SK-N-SH (cell line): ENCODE measurements at regions not wholly inside any gene's neighbourhood (a gene's known extent, or its start where the extent isn't known, plus 50 kb on each side); places are given as distances from the start of the nearest gene placed in this dataset.

Experiments
- CTCF ChIA-PET: fragments of 300-600, 350-600 bp; formaldehyde crosslinking; extraction: SDS; loops from one replicate; lab custom pipeline; 2021; lab: Yijun Ruan, JAX
- POLR2A ChIA-PET: fragments of 350-600 bp; sonication (Branson Sonifier 250); formaldehyde crosslinking; extraction: SDS; loops from one replicate; lab custom pipeline; 2020; ENCODE audit warnings: antibody characterized with exemption, inconsistent platforms; lab: Yijun Ruan, JAX
- DNase-seq: peaks from one replicate; pipeline ENCODE4 v3.0.0; 2012
- H2AFZ ChIP-seq: fragments of 200-600 bp; sonication (generic); 2 replicates; pipeline ENCODE4 v1.8.1; 2016; ENCODE audit warnings: antibody characterized with exemption, mild to moderate bottlenecking, low read depth
- H3F3A ChIP-seq: fragments of 200-600 bp; sonication (generic); replicated peaks from 2 replicates; pipeline ENCODE3; 2016; ENCODE audit warnings: antibody characterized with exemption, mild to moderate bottlenecking; ENCODE audit not compliant: insufficient read depth
- H3K27ac ChIP-seq, 2 experiments: fragments of 200-500 bp in 1 of 2; fragments of 200-600 bp in 1 of 2; sonication (Bioruptor generic) in 1 of 2; sonication (generic), shearing (Covaris generic) in 1 of 2; 2 replicates each; pipeline versions ENCODE4 v1.5.1 to v1.6.1; 2014 to 2016; ENCODE audit warnings: low read depth in 2 of 2, inconsistent platforms in 1 of 2, low read length in 1 of 2, mild to moderate bottlenecking in 1 of 2, mixed read lengths in 1 of 2
- H3K27me3 ChIP-seq: fragments of 200-600 bp; sonication (generic), shearing (Covaris generic); 2 replicates; pipeline ENCODE4 v1.6.1; 2016; ENCODE audit warnings: mixed run types; ENCODE audit not compliant: insufficient read depth
- H3K36me3 ChIP-seq, 2 experiments: fragments of 200-500 bp in 1 of 2; fragments of 200-600 bp in 1 of 2; sonication (Bioruptor generic) in 1 of 2; sonication (generic) in 1 of 2; replicated peaks in 1 of 2; 2 replicates each; pipeline versions ENCODE3 to v1.5.1; 2014 to 2016; ENCODE audit warnings: low read length in 1 of 2, mild to moderate bottlenecking in 1 of 2; ENCODE audit not compliant: insufficient read depth in 2 of 2, control insufficient read depth in 1 of 2
- H3K4me1 ChIP-seq, 2 experiments: fragments of 200-500 bp in 1 of 2; fragments of 200-600 bp in 1 of 2; sonication (Bioruptor generic) in 1 of 2; sonication (generic), shearing (Covaris generic) in 1 of 2; 2 replicates each; pipeline versions ENCODE4 v1.5.1 to v1.6.1; 2014 to 2016; ENCODE audit warnings: low read depth in 1 of 2, low read length in 1 of 2, mixed run types in 1 of 2; ENCODE audit not compliant: insufficient read depth in 2 of 2, control insufficient read depth in 1 of 2
- H3K4me2 ChIP-seq: fragments of 200-600 bp; sonication (generic), shearing (Covaris generic); 2 replicates; pipeline ENCODE4 v1.6.1; 2017; ENCODE audit warnings: mixed run types
- H3K4me3 ChIP-seq, 2 experiments: fragments of 200-500 bp in 1 of 2; fragments of 200-600 bp in 1 of 2; sonication (Bioruptor generic) in 1 of 2; sonication (generic), shearing (Covaris generic) in 1 of 2; 2 replicates each; pipeline versions ENCODE4 v1.5.1 to v1.8.1; 2014 to 2016; ENCODE audit warnings: low read depth in 2 of 2, inconsistent platforms in 1 of 2, low read length in 1 of 2, mild to moderate bottlenecking in 1 of 2, mixed read lengths in 1 of 2, moderate library complexity in 1 of 2
- H3K79me2 ChIP-seq: fragments of 200-600 bp; sonication (generic); 2 replicates; pipeline ENCODE4 v1.8.1; 2017; ENCODE audit warnings: mild to moderate bottlenecking; ENCODE audit not compliant: insufficient read depth
- H3K9ac ChIP-seq: fragments of 200-600 bp; sonication (generic); 2 replicates; pipeline ENCODE4 v1.6.1; 2017; ENCODE audit warnings: mixed run types
- H3K9me2 ChIP-seq: fragments of 200-600 bp; sonication (generic); 2 replicates; pipeline ENCODE4 v1.6.1; 2017; ENCODE audit warnings: mixed run types
- H3K9me3 ChIP-seq: fragments of 200-600 bp; sonication (generic); 2 replicates; pipeline ENCODE4 v1.6.1; 2017; ENCODE audit warnings: mixed run types, mild to moderate bottlenecking, moderate library complexity
- H4K20me1 ChIP-seq: fragments of 200-600 bp; sonication (generic); 2 replicates; pipeline ENCODE4 v1.6.1; 2017; ENCODE audit warnings: mild to moderate bottlenecking, mixed run types; ENCODE audit not compliant: insufficient read depth
- ELF1 ChIP-seq: IDR thresholded peaks from 2 replicates; pipeline ENCODE4 v1.4.0; 2012
- GABPA ChIP-seq: IDR thresholded peaks from 2 replicates; pipeline ENCODE4 v1.4.0; 2012; ENCODE audit warnings: low read depth, mild to moderate bottlenecking
- GATA2 ChIP-seq: sonication (generic); formaldehyde crosslinking; IDR thresholded peaks from 2 replicates; pipeline ENCODE4 v1.5.0; 2020; ENCODE audit warnings: mild to moderate bottlenecking, missing genetic modification reagents
- IRF3 ChIP-seq: fragments of 150-350 bp; IDR thresholded peaks from 2 replicates; pipeline ENCODE4 v1.6.1; 2016; ENCODE audit warnings: mild to moderate bottlenecking, low read depth, low read length
- PBX3 ChIP-seq: IDR thresholded peaks from 2 replicates; pipeline ENCODE4; 2012
- RXRA ChIP-seq: IDR thresholded peaks from 2 replicates; pipeline ENCODE4 v1.4.0; 2012; ENCODE audit warnings: low read depth, mild to moderate bottlenecking, borderline replicate concordance
- TAF1 ChIP-seq: IDR thresholded peaks from 2 replicates; pipeline ENCODE4 v1.6.1; 2012; ENCODE audit warnings: low read depth, mild to moderate bottlenecking, low read length, moderate library complexity, borderline replicate concordance
- WGBS: methylation state at CpG from one replicate; pipeline ENCODE4 v1.1.6; 2017; ENCODE audit warnings: low lambda C conversion rate; 5-methylcytosine and 5-hydroxymethylcytosine counted together
- TF ChIP-seq, protein P1 (sequence below): fragments of 150-350 bp; IDR thresholded peaks from 2 replicates; pipeline ENCODE4 v1.6.1; 2017; ENCODE audit warnings: antibody characterized with exemption, low read length, low read depth, borderline replicate concordance

- TF ChIP-seq, protein P1, sequence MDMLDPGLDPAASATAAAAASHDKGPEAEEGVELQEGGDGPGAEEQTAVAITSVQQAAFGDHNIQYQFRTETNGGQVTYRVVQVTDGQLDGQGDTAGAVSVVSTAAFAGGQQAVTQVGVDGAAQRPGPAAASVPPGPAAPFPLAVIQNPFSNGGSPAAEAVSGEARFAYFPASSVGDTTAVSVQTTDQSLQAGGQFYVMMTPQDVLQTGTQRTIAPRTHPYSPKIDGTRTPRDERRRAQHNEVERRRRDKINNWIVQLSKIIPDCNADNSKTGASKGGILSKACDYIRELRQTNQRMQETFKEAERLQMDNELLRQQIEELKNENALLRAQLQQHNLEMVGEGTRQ = no peak
- TF ChIP-seq PBX3 = no peak
- no peak for TF ChIP-seq IRF3
- no peak for TF ChIP-seq RXRA
- TF ChIP-seq, all 33 proteins: peak for 0
Observed at GRCh38 chr7:88545663-88546062, 213.8 kb upstream of the ZNF804B start (continued).

DNA sequence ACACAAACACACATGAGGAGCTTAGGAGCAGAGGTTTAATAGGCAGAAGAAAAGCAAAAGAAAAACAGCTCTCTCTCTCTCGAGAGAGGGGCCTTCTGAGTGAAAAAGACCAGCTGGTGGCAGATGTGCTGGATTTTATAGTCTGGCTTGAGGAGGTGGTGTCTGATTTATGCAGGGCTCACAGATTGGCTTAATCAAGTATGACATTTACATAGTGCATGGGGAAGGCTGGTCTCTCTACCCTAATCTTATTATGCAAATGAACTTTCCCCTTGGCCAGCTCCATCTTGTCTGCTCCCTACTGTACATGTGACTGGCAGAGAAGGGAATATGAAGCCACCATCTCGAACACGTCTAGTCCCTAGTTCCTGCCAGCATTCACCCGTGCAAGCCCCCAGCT lies 219.5 kb upstream of the ZNF804B start:
- no peaks in the 10 kb centered on the region for H3K9me2 ChIP-seq
- no peaks in the 10 kb centered on the region for H3K9me3 ChIP-seq
- TF ChIP-seq PBX3 = no peak
- no peak overlapping the region for H3K27ac ChIP-seq
- H3K4me1 ChIP-seq = no peaks in the 10 kb centered on the region
- H3K4me2 ChIP-seq = no peak overlapping the region
- H2AFZ ChIP-seq = no peak overlapping the region
- H3F3A ChIP-seq = no peaks in the 10 kb centered on the region
- ChIA-PET CTCF (no interaction called here), POLR2A (no interaction called here)
- H3K27me3 ChIP-seq = no peaks in the 10 kb centered on the region
- no peaks in the 10 kb centered on the region for H3K79me2 ChIP-seq
- H3K4me3 ChIP-seq = no peak overlapping the region
- DNase-seq = no peak
- H3K36me3 ChIP-seq = no peaks in the 10 kb centered on the region
- no peak overlapping the region for H3K9ac ChIP-seq
- no peaks in the 10 kb centered on the region for H4K20me1 ChIP-seq
- 20% methylated on average over 4 of the region's 4 CpGs for WGBS

GRCh38 chr7:88539518-88539917 lies 220.0 kb upstream of the ZNF804B start:
- Histone ChIP-seq H3K36me3 (no peaks in the 10 kb centered on the region), H3K4me3 (no peak overlapping the region), H2AFZ (no peak overlapping the region), H4K20me1 (no peaks in the 10 kb centered on the region), H3K27me3 (no peaks in the 10 kb centered on the region), H3K9me2 (no peaks in the 10 kb centered on the region), H3K4me2 (no peak overlapping the region), H3K4me1 (no peaks in the 10 kb centered on the region), H3K9me3 (no peaks in the 10 kb centered on the region), H3K27ac (no peak overlapping the region), H3K79me2 (no peaks in the 10 kb centered on the region), H3K9ac (no peak overlapping the region), H3F3A (no peaks in the 10 kb centered on the region)
- POLR2A ChIA-PET = no interaction called here
- 82% methylated on average over 2 of the region's 2 CpGs for WGBS
- TF ChIP-seq TAF1 (no peak), PBX3 (no peak), GATA2 (CRISPR knock-in tag) (no peak), GABPA (no peak), ELF1 (no peak)
- CTCF ChIA-PET = no interaction called here
- no peak for DNase-seq
